ENCODE measurements at regions not wholly inside any gene's neighbourhood (a gene's known extent, or its start where the extent isn't known, plus 50 kb on each side); places are given as distances from the start of the nearest gene placed in this dataset.

DNA sequence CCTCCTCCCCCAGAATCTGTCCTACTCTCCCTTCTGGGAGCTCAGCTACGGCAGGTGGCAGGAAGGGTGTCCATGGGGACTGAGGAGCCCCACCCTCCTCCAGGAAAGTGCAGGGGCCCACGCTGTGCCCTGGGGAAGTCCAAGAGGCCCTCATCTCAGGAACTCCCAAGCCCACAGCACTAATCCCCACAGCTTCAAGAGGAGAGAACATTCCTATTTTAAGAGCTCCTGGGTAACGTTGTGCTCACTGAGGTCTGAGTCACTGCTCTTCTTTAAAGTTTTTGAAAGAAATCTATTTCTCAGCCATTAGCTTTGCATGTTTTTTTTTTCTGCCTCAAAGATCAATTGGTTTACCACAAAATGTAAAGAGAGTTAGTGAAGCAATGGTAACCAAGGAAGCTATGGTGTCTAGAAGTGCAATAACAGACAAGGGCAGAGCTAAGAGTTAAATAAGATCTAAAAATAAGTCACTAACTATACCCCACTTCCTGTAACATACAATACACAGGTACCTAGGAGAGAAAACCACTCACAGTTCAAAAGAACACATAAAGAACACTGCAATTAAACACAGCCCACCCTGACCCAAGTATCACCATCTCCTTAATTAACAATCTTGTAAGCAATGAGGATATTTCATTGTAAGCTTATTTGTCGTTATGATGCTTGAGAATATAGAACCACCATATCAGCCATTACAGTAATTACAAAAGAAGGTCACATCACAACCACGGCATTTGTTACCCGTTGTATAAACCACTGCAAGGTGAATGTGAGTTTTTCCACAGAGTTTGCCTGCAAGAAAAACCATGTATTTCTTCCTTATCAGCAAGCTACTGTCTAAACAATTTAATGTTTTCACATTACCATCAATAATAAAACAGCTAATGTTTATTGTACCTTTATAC lies 382.3 kb upstream of the SLC30A5 start:
- DNase-seq (ENCODE audit: low read depth) = no peak

DNA sequence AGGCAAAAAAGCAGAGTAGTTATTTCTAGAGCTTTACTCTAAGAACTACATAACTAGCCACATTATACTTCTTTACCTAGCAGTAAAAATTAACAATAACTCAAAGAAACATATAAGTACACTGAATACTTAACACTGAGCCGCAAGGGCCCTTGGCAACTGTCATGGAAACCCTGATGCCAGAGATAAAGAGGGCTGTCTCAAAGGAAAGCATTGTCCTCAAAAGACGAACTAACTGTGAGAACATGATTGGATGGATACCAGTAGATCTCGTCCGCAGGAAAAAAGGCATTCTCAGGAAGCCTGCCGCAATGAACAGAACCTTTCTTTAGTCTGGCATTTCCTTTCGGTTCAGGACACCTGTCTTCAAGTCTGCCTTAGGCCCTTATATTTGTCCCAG lies 379.0 kb upstream of the SLC30A5 start:
- no peak for DNase-seq (ENCODE audit: low read depth)

GRCh38 chr5:68720884-68721610 lies 372.8 kb upstream of the SLC30A5 start:
- DNase-seq (ENCODE audit: low read depth) = no peak

- no peak for DNase-seq (ENCODE audit: low read depth)
Observed at GRCh38 chr5:68722357-68722756, 371.5 kb upstream of the SLC30A5 start.

GRCh38 chr5:68725905-68726683 lies 367.7 kb upstream of the SLC30A5 start:
- no peak for DNase-seq (ENCODE audit: low read depth)

DNA sequence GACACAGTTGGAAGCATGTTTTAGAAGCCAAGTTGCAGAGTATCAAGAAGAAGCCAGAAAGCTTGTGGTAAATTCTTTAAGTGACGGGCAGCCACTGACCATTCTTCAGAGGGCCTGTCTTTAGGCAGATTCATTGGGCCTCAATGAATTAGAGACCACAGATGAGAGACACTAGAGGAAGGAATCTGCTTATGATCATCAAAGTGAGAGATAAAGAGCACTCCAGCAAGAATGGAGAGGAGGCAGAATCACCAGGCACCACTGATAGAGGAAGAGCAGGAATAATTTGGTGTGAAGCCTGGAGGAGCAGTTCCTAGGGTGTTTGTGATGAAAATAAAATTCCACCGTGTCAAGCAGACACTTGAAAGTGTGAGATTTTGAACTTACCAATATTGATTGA lies 365.9 kb upstream of the SLC30A5 start:
- no peak for DNase-seq (ENCODE audit: low read depth)

DNA sequence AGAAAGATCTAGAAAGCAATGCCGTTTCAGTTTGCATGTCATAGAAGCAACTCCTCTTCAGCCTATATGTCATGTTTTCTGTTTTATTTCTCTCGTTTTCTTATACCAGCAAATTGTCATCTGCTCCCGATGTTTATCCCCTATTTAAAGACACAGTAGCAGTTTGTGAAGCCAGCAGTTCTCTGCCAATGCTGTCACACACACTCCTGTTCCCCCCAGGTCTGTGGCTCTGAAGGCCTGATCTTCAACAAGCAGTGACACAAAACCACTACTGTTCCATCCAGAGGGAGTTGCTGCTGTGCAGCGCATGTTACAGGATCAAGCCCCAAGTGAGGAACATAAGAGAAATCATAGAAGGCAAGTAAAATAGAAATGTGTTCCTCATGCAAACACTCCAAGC lies 364.1 kb upstream of the SLC30A5 start:
- no peak for DNase-seq (ENCODE audit: low read depth)

GRCh38 chr5:68730220-68730978 lies 363.4 kb upstream of the SLC30A5 start:
- DNase-seq (ENCODE audit: low read depth) = no peak

DNA sequence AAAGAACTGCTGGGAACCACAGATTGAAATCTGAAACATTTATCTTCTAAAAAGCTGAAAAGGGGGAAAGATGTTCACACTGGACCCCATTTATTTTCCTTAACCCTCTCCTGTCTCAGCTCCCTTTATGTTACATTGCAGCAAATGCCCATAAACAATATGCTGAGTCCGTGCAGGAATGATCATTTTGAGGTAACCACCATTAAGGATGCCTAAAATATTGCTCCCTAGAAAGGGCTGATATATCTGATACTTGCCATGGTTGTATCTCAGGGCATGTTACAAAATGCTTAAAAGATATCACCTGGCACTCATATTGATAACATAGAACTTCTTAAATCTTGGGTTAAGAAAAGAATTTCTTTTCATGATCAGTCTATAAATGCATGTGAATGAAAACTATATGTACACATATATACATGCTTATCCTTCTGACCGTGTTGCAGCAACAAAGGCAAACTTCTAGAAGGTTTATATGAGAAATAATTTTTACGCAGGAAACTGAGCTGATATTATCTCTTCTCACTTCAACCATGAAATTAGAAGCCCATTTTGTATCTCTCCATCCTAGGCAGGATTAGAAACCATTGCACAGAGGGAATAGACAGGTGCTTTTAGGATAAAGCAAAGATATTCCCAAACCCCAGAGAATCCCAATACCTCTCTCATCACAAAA lies 362.7 kb upstream of the SLC30A5 start:
- no peak for DNase-seq (ENCODE audit: low read depth)

GRCh38 chr5:68732251-68732650 lies 361.6 kb upstream of the SLC30A5 start:
- DNase-seq (ENCODE audit: low read depth) = no peak

GRCh38 chr5:68734781-68735180 lies 359.0 kb upstream of the SLC30A5 start:
- DNase-seq (ENCODE audit: low read depth) = no peak

DNA sequence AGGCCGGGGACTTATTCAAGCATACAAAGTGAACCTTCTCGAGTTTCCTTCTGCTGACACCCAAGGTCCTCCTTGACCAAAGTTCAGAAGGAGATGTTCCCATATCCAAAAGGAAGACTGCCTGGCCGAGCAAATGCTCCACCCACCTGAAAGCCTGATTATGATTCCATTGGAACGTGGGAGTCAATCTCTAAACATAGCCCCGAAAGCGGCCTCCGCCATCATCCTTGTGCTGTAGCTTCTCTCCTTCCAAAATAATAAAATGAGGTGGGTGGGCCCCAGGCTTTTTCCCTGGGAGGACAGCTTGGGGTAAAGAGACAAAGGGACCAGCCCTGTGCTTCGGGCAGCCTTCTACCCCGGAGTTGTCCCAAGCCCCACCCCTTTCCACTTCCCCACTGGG lies 355.6 kb upstream of the SLC30A5 start:
- no peak for DNase-seq (ENCODE audit: low read depth)

DNA sequence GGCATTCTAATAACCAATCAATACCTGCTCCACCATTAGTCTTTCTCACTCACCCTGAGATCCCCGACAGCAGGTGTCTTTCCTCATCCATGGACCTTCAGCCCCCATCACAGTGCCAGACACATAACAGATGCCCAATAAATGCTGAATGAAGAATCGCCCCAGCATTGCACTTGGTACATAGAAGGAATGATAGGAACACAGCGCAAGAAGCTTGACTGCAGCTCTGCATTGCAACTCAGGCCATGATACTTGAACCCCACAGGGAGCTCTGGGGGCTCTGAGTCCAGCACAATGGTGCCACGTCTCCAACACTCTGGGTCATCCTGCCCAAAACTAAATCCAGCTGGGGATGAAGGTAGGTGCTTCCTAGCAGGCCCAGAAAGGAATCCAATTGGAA lies 355.0 kb upstream of the SLC30A5 start:
- no peak for DNase-seq (ENCODE audit: low read depth)

DNA sequence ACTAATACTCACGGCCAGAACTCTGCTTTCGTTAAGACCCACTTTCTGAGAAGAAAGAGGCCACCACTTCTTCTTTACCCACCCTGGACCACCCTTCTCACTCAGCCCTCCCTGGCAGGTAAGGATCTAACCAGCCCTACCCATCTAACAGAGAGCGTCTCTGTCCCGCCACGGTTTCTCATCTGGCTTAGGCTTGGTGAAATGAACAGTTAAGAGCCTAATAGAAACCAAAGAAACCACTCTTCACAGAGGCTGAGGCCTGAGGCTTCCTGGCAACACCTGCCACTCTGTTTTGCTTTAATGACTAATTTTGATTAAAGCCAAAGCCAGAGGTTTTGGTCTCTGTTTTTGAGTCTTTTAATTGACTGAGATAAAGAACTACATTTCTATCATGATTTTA lies 354.1 kb upstream of the SLC30A5 start:
- no peak for DNase-seq (ENCODE audit: low read depth)

DNA sequence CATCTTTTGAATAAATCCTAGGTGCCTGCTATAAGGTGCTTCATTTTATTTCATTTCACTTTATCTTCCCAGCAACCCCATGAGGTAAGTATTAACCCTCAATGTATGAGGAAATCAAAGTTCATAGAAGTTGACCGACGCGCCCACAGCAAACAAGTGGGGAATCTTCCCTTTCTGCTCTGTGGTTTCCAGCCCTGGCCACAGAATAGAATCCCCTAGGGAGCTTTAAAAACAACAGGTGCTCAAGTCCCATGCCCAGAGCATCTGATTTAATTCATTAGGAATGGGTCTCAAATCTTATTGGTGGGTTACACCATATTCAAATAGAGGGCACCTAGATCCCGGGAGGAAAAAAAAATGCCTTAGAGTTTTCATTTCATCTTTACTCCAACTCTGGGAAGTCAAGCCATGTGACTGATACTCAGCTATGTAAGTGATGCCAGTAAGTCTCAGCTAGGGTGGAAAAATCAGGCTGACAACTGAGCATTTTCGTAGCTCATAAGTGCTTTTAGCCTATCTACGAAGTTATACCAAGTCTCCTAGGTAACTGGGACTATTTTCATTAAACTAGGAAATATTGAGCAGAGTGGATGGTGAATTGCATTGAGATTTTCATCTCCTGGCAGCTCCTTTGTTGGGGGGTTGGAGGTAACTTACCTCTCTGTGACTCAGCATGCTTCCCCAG lies 353.4 kb upstream of the SLC30A5 start:
- DNase-seq (ENCODE audit: low read depth) = no peak

DNA sequence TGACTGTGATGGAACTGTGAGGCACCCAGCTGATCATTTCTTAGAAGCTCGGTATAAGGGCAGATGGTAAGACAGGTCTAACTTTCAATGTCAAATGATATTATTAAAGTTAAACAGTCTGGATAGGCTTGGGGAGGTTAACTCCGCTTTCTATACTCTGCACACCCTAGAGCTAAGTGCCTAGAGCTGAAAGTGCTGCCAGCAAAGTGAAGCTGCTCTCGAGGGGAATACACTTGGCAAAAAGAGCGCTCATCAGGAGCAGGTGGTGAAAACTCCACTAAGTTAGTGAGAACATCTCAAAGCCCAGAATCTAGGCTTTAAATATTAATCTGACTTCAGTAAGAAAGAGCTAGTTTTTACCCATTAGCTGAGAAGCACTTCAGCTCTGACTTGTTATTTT lies 349.6 kb upstream of the SLC30A5 start:
- no peak for DNase-seq (ENCODE audit: low read depth)

DNA sequence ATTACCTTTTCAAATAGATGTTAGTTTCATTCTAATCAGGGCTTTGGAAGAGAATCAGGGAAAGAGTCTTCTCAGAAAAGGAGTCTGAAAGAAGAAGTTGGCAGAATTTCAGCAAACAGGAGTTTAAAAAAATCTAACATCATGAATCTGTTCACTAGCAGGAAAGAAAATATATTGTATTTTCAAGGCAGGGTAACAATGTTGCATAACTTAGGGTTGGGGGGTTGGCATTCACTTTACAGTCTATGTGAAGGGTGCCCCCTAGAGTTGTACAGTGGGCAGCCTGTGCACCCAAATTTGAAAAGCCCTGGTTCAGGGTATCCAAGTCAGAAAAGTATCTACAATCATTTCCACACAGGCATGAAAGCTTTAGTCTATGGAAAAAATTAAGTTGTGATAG lies 348.4 kb upstream of the SLC30A5 start:
- DNase-seq (ENCODE audit: low read depth) = no peak

- DNase-seq (ENCODE audit: low read depth) = no peak
Observed at GRCh38 chr5:68746220-68746619, 347.6 kb upstream of the SLC30A5 start.

GRCh38 chr5:68746643-68747420 lies 347.0 kb upstream of the SLC30A5 start:
- no peak for DNase-seq (ENCODE audit: low read depth)

GRCh38 chr5:68747521-68747920 lies 346.3 kb upstream of the SLC30A5 start:
- DNase-seq (ENCODE audit: low read depth) = no peak
